HL-60 (cell line): ENCODE measurements at regions not wholly inside any gene's neighbourhood (a gene's known extent, or its start where the extent isn't known, plus 50 kb on each side); places are given as distances from the start of the nearest gene placed in this dataset.

ENCODE experiments used
- CTCF ChIP-seq: IDR thresholded peaks from one replicate; pipeline ENCODE4 v1.5.1; 2011; ENCODE audit warnings: low read length, control low read depth, inconsistent platforms; ENCODE audit not compliant: insufficient read depth
- GABPA ChIP-seq: IDR thresholded peaks from 2 replicates; pipeline ENCODE4 v1.6.1; 2012; ENCODE audit warnings: low read depth
- POLR2AphosphoS5 ChIP-seq: IDR thresholded peaks from 2 replicates; pipeline ENCODE4 v1.6.1; 2012; ENCODE audit warnings: low read depth

GRCh38 chr12:102570256-102570655 lies 89.9 kb upstream of the IGF1 start:
- TF ChIP-seq CTCF, result no peak
- TF ChIP-seq POLR2AphosphoS5, result no peak
- TF ChIP-seq GABPA, result no peak
